ENCODE measurements at regions not wholly inside any gene's neighbourhood (a gene's known extent, or its start where the extent isn't known, plus 50 kb on each side); places are given as distances from the start of the nearest gene placed in this dataset.
A peak's percentile ranks its signal among the peaks of the same experiment; 100 is the strongest.

- H3K4me3 ChIP-seq (replicated peaks; ENCODE audit: low read depth, low read length): no peak overlapping the region
- no peak for TF ChIP-seq CTCF (IDR thresholded peaks at IDR 0.05; ENCODE audit: low read length, missing control alignments)
- DNase-seq (ENCODE audit: low read depth): peak; percentile 84
These were observed 162.9 kb upstream of the SPIN4 start for GRCh38 chrX:63513825-63514568.

GRCh38 chrX:63511361-63511760 lies 160.2 kb upstream of the SPIN4 start:
- no peak for TF ChIP-seq CTCF (IDR thresholded peaks at IDR 0.05; ENCODE audit: low read length, missing control alignments)
- DNase-seq (ENCODE audit: low read depth): no peak
- no peak overlapping the region for H3K4me3 ChIP-seq (replicated peaks; ENCODE audit: low read depth, low read length)

GRCh38 chrX:63508668-63509067 lies 157.5 kb upstream of the SPIN4 start:
- no peak for TF ChIP-seq CTCF (IDR thresholded peaks at IDR 0.05; ENCODE audit: low read length, missing control alignments)
- H3K4me3 ChIP-seq (replicated peaks; ENCODE audit: low read depth, low read length): no peak overlapping the region
- no peak for DNase-seq (ENCODE audit: low read depth)

GRCh38 chrX:63506320-63506719 lies 155.2 kb upstream of the SPIN4 start:
- H3K4me3 ChIP-seq (replicated peaks; ENCODE audit: low read depth, low read length): no peak overlapping the region
- DNase-seq (ENCODE audit: low read depth): peak; percentile 64
- TF ChIP-seq CTCF (IDR thresholded peaks at IDR 0.05; ENCODE audit: low read length, missing control alignments): peak; percentile 39

- DNase-seq (ENCODE audit: low read depth): peak; percentile 54
- no peak overlapping the region for H3K4me3 ChIP-seq (replicated peaks; ENCODE audit: low read depth, low read length)
- no peak for TF ChIP-seq CTCF (IDR thresholded peaks at IDR 0.05; ENCODE audit: low read length, missing control alignments)
These were observed 152.4 kb upstream of the SPIN4 start for GRCh38 chrX:63503541-63503940.

- TF ChIP-seq CTCF (IDR thresholded peaks at IDR 0.05; ENCODE audit: low read length, missing control alignments): no peak
These were observed 137.6 kb upstream of the SPIN4 start for GRCh38 chrX:63488546-63489373.

More at GRCh38 chrX:63488546-63489373, 137.6 kb upstream of the SPIN4 start:
- DNase-seq (ENCODE audit: low read depth): no peak
- H3K4me3 ChIP-seq (replicated peaks; ENCODE audit: low read depth, low read length): no peak overlapping the region

Measured in fibroblast of pulmonary artery (primary cell).